ENCODE measurements at regions not wholly inside any gene's neighbourhood (a gene's known extent, or its start where the extent isn't known, plus 50 kb on each side); places are given as distances from the start of the nearest gene placed in this dataset.

GRCh38 chr17:54046570-54046969, 223.8 kb downstream of the KIF2B start:
- CTCF ChIA-PET (ENCODE audit: partially characterized antibody), result no interaction called here
- Histone ChIP-seq H3K79me1 (ENCODE audit: low read depth, low read length) (no peaks in the 10 kb centered on the region), H3K79me2 (ENCODE audit: control insufficient read depth in 1 of 2, insufficient read depth in 2 of 2, low read length in 2 of 2) (no peaks in the 10 kb centered on the region), H3K14ac (ENCODE audit: insufficient read length) (no peak overlapping the region), H3K27ac (ENCODE audit: low read depth, low read length) (no peak overlapping the region), H2BK20ac (ENCODE audit: low read length) (no peak overlapping the region), H3K9ac (replicated peaks in 1 of 4; ENCODE audit: extremely low read depth in 1 of 4, low read depth in 3 of 4, low read length in 3 of 4) (no peak overlapping the region), H2BK12ac (ENCODE audit: low read depth, low read length) (no peak overlapping the region), H3K27me3 (replicated peaks in 1 of 4; ENCODE audit: control insufficient read depth in 3 of 4, extremely low read depth in 1 of 4, insufficient read depth in 3 of 4, low read length in 3 of 4) (no peaks in the 10 kb centered on the region), H3K4me1 (replicated peaks in 1 of 4; ENCODE audit: control insufficient read depth in 3 of 4, insufficient read depth in 4 of 4, low read length in 3 of 4) (no peaks in the 10 kb centered on the region), H3K18ac (ENCODE audit: extremely low read depth, low read length) (no peak overlapping the region), H3K36me3 (ENCODE audit: control insufficient read depth in 2 of 4, insufficient read depth in 4 of 4, low read length in 3 of 4) (peaks cover 0 to 11% (median 0%) of the 10 kb centered on the region in 4 experiments; a peak in 1 of 8 replicates), H4K5ac (ENCODE audit: insufficient read length, low read depth, low read length) (no peak overlapping the region), H4K91ac (replicated peaks; ENCODE audit: insufficient read length, low read length) (no peak overlapping the region), H2BK5ac (ENCODE audit: low read depth, low read length) (no peak overlapping the region), H2BK15ac (ENCODE audit: low read length) (no peak overlapping the region), H3K4me3 (ENCODE audit: extremely low read depth in 1 of 4, insufficient read depth in 2 of 4, low read depth in 3 of 4, low read length in 4 of 4) (no peak overlapping the region), H3K4ac (replicated peaks; ENCODE audit: insufficient read length, low read depth, low read length) (no peak overlapping the region), H3K23me2 (ENCODE audit: low read depth, low read length) (no peaks in the 10 kb centered on the region), H4K20me1 (replicated peaks in 1 of 2; ENCODE audit: control insufficient read depth in 1 of 2, insufficient read depth in 2 of 2, low read length in 2 of 2) (no peaks in the 10 kb centered on the region), H3K56ac (replicated peaks; ENCODE audit: insufficient read length, low read depth, low read length) (no peak overlapping the region), H3K9me3 (ENCODE audit: insufficient read depth in 2 of 2, low read depth in 1 of 2, low read length in 1 of 2) (peaks cover 12 to 20% of the 10 kb centered on the region in 2 experiments), H2AK5ac (ENCODE audit: low read depth, low read length) (no peak overlapping the region), H4K8ac (ENCODE audit: extremely low read depth, insufficient read depth, low read length) (no peak overlapping the region), H2AFZ (ENCODE audit: low read length) (no peak overlapping the region), H2BK120ac (replicated peaks; ENCODE audit: low read depth, low read length) (no peak overlapping the region), H3K23ac (ENCODE audit: insufficient read length) (no peak overlapping the region), H3K4me2 (ENCODE audit: insufficient read depth in 1 of 2, low read depth in 2 of 2, low read length in 2 of 2) (no peak overlapping the region)
- FAIRE-seq (no peak), DNase-seq (ENCODE audit: low read depth in 1 of 2, low spot score in 2 of 2) (no peak)
- POLR2A ChIA-PET (ENCODE audit: partially characterized antibody), result no interaction called here
- 85% methylated on average over 1 of the region's 1 CpG; no CpG with 5 or more reads in 1 of the 2 experiments for WGBS, 2 experiments (ENCODE audit: extremely low coverage in 1 of 2, insufficient coverage in 1 of 2, insufficient read length in 1 of 2, insufficient replicate concordance in 2 of 2, low coverage in 1 of 2, low lambda C conversion rate in 2 of 2, missing lambda C conversion rate in 1 of 2)
- TF ChIP-seq CHD7 (IDR thresholded peaks at IDR 0.05; ENCODE audit: insufficient replicate concordance, low read length), result no peak
